ENCODE measurements at regions not wholly inside any gene's neighbourhood (a gene's known extent, or its start where the extent isn't known, plus 50 kb on each side); places are given as distances from the start of the nearest gene placed in this dataset.

DNA sequence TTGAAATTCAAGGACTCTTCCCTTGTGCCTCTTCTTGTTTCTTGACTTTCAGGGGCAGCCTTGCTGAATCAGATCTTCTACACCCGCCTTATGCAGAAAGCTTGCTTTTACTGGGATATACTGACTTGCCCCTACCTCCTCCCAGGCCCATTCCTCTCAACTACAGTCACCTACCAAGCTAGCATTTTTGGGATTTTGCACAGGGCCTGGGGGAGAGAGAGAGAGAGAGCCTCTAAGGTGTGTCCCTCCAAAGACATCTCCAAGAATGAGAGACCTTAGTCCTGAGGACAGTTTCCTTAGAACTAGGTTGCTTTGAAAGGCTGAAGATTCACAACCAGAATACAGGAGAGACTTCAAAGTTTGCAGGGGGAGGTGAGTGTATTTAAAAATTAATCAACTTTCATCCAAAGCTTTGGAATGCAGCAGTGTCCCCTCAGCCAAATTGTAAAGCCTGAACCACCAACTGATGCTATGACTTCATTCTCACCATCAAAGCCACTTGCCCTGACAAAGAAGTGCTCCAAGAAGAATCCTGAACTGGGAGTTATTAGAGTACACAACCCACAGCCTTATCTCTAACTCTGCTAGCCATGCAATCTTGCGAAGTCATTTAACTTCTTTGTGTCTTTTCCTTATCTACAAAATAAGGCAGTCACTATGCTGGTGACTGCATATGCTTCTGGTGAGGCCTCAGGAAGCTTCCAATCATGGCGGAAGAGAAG is 96.1 kb upstream of the EGLN3 start:
- Histone ChIP-seq H3K4me2 (replicated peaks; ENCODE audit: low read depth, low read length, poor library complexity, severe bottlenecking) (no peak overlapping the region), H3K9ac (ENCODE audit: low read length) (no peak overlapping the region), H3K79me2 (ENCODE audit: control insufficient read depth, insufficient read depth, low read length) (no peaks in the 10 kb centered on the region), H3K4me1 (ENCODE audit: control insufficient read depth in 2 of 2, insufficient read depth in 2 of 2, low read length in 2 of 2) (no peaks in the 10 kb centered on the region), H4K20me1 (ENCODE audit: control insufficient read depth, insufficient read depth, low read length, poor library complexity, severe bottlenecking) (no peaks in the 10 kb centered on the region), H3K4me3 (ENCODE audit: control extremely low read depth in 1 of 5, extremely low read depth in 1 of 5, insufficient read depth in 1 of 5, low read depth in 2 of 5, low read length in 4 of 5) (no peak overlapping the region), H3K9me3 (ENCODE audit: control extremely low read depth in 1 of 3, control insufficient read depth in 2 of 3, insufficient read depth in 1 of 3, low read length in 2 of 3) (no peaks in the 10 kb centered on the region), H3K27me3 (replicated peaks in 1 of 4; ENCODE audit: control extremely low read depth in 1 of 4, control insufficient read depth in 3 of 4, insufficient read depth in 4 of 4, low read length in 3 of 4) (no peaks in the 10 kb centered on the region), H2AFZ (ENCODE audit: insufficient read depth, low read depth, low read length, poor library complexity, severe bottlenecking) (no peak overlapping the region), H3K36me3 (replicated peaks in 1 of 2; ENCODE audit: control extremely low read depth in 1 of 2, control insufficient read depth in 1 of 2, extremely low read depth in 1 of 2, insufficient read depth in 2 of 2, low read length in 1 of 2) (no peaks in the 10 kb centered on the region), H3K27ac (ENCODE audit: low read length in 2 of 2) (no peak overlapping the region)
- ChIA-PET CTCF (no interaction called here), POLR2A (no interaction called here)
- Mint-ChIP-seq H3K27ac (no peak overlapping the region), H3K4me1 (no peaks in the 10 kb centered on the region), H3K9me3 (ENCODE audit: insufficient read depth) (no peaks in the 10 kb centered on the region), H3K4me3 (no peak overlapping the region), H3K27me3 (peaks cover 7% of the 10 kb centered on the region)
- no peak for DNase-seq
- intact Hi-C loops (cut with micrococcal nuclease) = no loop called here
- ATAC-seq (ENCODE audit: low read depth) = no peak
- WGBS (ENCODE audit: insufficient coverage) = 100% methylated on average over 1 of the region's 3 CpGs
- TF ChIP-seq EZH2 (IDR thresholded peaks at IDR 0.05; ENCODE audit: borderline replicate concordance, insufficient read depth, low read depth, low read length, poor library complexity, severe bottlenecking) = no peak
- TF ChIP-seq, protein P1, sequence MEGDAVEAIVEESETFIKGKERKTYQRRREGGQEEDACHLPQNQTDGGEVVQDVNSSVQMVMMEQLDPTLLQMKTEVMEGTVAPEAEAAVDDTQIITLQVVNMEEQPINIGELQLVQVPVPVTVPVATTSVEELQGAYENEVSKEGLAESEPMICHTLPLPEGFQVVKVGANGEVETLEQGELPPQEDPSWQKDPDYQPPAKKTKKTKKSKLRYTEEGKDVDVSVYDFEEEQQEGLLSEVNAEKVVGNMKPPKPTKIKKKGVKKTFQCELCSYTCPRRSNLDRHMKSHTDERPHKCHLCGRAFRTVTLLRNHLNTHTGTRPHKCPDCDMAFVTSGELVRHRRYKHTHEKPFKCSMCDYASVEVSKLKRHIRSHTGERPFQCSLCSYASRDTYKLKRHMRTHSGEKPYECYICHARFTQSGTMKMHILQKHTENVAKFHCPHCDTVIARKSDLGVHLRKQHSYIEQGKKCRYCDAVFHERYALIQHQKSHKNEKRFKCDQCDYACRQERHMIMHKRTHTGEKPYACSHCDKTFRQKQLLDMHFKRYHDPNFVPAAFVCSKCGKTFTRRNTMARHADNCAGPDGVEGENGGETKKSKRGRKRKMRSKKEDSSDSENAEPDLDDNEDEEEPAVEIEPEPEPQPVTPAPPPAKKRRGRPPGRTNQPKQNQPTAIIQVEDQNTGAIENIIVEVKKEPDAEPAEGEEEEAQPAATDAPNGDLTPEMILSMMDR (IDR thresholded peaks at IDR 0.05) = no peak

DNA sequence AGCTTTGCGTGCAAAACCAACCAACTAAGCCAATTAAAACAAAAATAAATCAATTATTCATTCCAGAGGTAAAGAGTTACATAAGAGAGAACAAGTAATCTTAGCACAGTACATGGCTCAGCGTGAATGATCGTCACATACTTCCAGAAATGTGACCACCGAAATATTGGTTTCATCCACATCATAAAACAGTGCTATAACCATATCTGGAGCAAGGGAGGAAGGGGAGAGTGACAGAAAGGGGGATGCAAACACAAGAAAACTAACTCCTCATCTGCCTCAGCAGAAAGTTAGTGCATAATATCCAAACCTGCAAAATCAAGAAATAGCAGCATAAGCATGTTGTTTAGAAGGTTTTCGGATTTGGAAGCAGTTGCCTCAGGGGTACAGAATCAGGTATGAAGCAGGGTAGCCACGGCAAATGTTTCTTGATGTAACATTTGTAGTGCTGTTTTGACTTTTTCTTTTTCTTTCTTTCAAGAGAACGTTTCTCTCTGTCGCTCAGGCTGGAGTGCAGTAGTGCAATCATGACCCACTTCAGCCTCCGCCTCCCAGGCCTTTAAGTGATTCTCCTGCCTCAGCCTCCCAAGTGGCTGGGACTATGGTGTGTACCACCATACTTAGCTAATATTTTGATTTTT is 93.9 kb upstream of the EGLN3 start:
- Histone ChIP-seq H3K27ac (ENCODE audit: low read length in 2 of 2) (no peak overlapping the region), H3K36me3 (replicated peaks in 1 of 2; ENCODE audit: control extremely low read depth in 1 of 2, control insufficient read depth in 1 of 2, extremely low read depth in 1 of 2, insufficient read depth in 2 of 2, low read length in 1 of 2) (no peaks in the 10 kb centered on the region), H3K4me3 (ENCODE audit: control extremely low read depth in 1 of 5, extremely low read depth in 1 of 5, insufficient read depth in 1 of 5, low read depth in 2 of 5, low read length in 4 of 5) (no peak overlapping the region), H3K4me1 (ENCODE audit: control insufficient read depth in 2 of 2, insufficient read depth in 2 of 2, low read length in 2 of 2) (no peaks in the 10 kb centered on the region), H4K20me1 (ENCODE audit: control insufficient read depth, insufficient read depth, low read length, poor library complexity, severe bottlenecking) (no peaks in the 10 kb centered on the region), H3K9me3 (ENCODE audit: control extremely low read depth in 1 of 3, control insufficient read depth in 2 of 3, insufficient read depth in 1 of 3, low read length in 2 of 3) (no peaks in the 10 kb centered on the region), H3K9ac (ENCODE audit: low read length) (no peak overlapping the region), H3K27me3 (replicated peaks in 1 of 4; ENCODE audit: control extremely low read depth in 1 of 4, control insufficient read depth in 3 of 4, insufficient read depth in 4 of 4, low read length in 3 of 4) (no peaks in the 10 kb centered on the region), H2AFZ (ENCODE audit: insufficient read depth, low read depth, low read length, poor library complexity, severe bottlenecking) (no peak overlapping the region), H3K79me2 (ENCODE audit: control insufficient read depth, insufficient read depth, low read length) (no peaks in the 10 kb centered on the region), H3K4me2 (replicated peaks; ENCODE audit: low read depth, low read length, poor library complexity, severe bottlenecking) (no peak overlapping the region)
- Mint-ChIP-seq H3K27ac (no peak overlapping the region), H3K27me3 (peaks cover 6% of the 10 kb centered on the region), H3K4me1 (no peaks in the 10 kb centered on the region), H3K9me3 (ENCODE audit: insufficient read depth) (no peaks in the 10 kb centered on the region), H3K4me3 (no peak overlapping the region)
- CTCF ChIA-PET = no interaction called here
- no peak for DNase-seq
- intact Hi-C loops (cut with micrococcal nuclease) = no loop called here
- TF ChIP-seq, protein P1 (IDR thresholded peaks at IDR 0.05) = no peak
- no peak for TF ChIP-seq EZH2 (IDR thresholded peaks at IDR 0.05; ENCODE audit: borderline replicate concordance, insufficient read depth, low read depth, low read length, poor library complexity, severe bottlenecking)
- WGBS (ENCODE audit: insufficient coverage) = no CpG with 5 or more reads among the region's 9 CpGs
- POLR2A ChIA-PET = no interaction called here
- ATAC-seq (ENCODE audit: low read depth) = no peak
